GM19452 (cell line): ENCODE measurements at regions not wholly inside any gene's neighbourhood (a gene's known extent, or its start where the extent isn't known, plus 50 kb on each side); places are given as distances from the start of the nearest gene placed in this dataset.
"Not testable (repeated sequence)": the region's sequence is repeated elsewhere in the genome, so short reads cannot be mapped to it uniquely, and the experiment has no call there.

ENCODE experiments used
- ATAC-seq: cut with Tn5 transposase; IDR thresholded peaks from one replicate; pipeline ENCODE4 v1.9.1; 2021; ENCODE audit not compliant: unreplicated experiment

DNA sequence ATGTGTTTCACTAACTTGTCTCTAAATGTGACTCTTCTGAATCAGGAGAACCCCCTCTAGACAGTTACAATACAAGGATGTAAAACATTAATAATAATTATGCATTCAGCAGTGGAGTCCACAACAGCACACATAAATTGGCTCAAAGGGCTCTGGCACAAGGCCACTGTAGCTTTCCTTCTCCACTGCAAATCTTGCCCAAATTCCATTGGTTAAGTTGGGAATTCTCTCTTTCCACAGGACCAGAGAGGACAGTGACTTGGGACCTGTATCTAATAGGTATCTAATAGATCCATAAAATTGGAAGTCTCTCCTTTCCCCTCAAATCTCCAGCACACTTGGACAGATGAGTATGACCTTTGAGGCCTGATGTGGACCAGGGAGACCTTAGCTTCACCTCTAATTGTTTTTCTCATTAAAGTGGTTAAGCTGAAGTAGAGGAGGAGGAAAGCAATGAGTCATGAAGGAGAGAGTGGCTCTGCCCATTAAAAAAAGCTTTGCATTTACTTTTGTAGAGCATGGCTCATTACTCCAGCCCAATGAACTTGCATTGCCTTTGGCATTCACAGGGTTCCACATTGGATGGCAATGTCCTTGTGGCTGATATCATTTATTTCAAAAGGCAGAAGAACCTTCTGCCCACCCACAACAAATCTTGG is 72.3 kb upstream of the SH3RF1 start:
- ATAC-seq, result no peak

DNA sequence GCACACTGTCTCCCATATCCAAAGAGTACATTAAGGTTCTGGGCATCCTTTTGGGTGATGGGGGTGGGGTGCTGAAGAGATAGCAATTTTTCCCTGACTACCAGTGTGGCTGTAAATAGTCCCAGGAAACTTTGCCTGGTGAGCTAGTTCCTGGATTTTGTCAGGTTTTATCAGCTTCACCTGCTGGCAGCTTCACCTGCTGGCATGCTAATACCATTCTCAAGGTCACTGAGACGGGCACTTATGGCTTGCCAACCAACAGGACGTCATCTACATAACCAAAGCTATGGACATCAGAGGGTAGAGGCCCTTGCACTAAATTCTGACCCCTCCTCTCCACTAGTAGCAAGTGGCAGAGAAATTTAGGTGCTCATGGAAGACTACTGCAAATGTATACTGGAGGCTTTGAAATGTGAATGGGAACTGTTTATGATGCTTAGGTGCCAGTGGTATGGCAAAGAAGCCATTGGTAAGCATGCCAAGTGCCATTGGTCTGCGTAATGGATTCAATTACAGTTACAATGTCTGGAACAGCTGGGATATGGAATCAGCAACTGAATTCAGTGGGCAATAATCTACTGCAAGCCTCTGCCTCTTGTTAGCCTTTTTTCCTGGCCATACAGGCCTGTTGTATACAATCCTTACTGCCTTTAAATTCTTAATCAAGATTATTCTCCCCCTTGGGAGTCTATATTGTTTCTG is 71.6 kb upstream of the SH3RF1 start:
- ATAC-seq, result no peak

GRCh38 chr4:169341490-169341889 is 70.7 kb upstream of the SH3RF1 start:
- ATAC-seq, result peak; percentile 62

GRCh38 chr4:169340834-169341233 is 70.1 kb upstream of the SH3RF1 start:
- ATAC-seq, result no peak

DNA sequence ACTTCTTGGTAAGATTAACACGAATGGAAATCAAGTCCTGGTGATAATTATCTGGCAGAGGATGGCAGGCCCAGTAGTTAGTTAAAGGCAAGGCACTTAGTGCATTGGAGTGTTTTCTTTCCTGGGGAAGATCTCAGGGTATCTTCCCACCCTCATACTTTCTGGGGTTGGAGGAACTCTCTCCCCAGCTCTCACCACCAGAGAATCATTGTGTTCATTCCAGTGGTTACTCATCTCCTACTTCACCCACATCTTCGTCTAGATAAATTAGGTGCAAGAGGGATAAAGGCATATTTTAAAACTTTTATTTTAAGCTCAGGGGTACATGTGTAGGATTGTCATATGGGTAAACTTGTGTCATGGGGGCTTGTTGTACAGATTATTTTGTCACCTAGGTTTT is 67.5 kb upstream of the SH3RF1 start:
- no peak for ATAC-seq

DNA sequence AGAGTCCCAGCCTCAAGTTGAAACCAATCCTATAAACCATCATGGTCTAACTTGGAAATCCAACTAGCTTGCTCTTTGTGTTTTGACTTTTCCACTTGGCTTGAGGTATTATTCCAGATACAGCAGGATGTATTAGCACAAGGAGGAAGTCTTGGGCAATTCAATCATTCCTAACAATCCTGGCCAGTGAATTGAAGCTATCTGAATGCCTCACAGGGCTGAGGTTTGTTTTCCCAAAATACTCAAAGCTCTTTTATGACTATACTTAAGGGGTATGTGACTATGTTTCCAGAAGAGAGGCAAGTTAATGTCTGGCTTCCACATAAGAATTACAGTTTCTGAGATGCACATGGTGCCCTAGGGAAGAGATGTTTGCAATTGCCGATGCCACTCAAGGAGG is 66.8 kb upstream of the SH3RF1 start:
- ATAC-seq, result no peak

DNA sequence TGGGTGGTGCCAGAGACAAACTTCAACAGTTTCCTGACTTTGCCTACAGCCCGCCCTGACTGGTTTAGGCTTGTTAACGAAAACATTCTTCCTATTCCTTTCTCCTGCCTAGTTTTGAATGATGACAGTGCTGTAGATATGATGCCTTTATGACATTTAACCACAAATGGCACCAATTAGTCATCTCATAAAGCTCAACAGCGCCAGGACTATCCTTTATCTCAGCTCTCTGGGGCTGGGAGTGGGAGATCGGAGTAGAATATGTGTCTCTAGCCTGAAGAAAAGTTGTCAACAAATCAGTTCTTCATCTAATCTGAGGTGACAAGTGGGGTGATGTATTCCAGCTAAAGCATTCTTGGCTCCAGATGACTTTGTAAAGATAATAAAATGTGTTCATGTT is 64.6 kb upstream of the SH3RF1 start:
- no peak for ATAC-seq

- no peak for ATAC-seq
These were observed 63.6 kb upstream of the SH3RF1 start for GRCh38 chr4:169334335-169334734.

DNA sequence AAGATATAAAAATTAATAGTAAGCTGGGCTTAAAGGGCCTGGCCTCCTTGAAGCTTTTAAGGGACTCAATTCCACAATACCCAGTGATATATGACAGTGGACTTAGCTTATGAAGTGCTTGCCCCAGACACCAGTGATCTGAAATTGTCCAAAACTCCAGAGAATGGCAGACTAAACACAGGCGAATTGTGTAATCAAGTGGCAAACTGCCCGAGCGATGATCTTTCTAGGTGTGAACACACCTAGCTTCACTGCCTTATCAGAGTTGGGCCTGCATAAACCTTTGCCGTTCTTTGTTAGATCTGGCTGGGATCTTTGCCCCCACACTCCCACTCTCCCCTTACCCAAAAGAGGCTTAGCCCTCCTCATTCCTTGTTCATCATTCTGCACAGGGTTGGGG is 62.5 kb upstream of the SH3RF1 start:
- no peak for ATAC-seq

DNA sequence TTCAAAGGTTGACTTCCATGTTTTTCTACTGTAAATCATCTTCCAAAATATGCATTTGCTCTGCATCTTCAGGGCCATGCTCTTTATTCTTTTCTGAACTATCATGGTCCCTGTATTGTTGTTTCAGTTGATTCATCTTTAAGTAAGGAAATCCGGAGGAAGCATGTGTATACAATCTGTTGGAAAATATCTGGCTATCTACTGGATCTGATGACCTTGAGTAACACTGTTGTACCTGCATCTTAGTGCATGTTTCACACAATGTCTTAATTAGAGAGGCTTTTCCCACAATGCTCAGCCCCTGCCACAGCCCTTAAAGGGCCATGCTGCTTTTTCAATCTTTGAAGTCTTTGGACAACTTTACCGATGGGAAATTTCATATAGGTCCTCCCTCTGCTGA is 61.8 kb upstream of the SH3RF1 start:
- no peak for ATAC-seq

GRCh38 chr4:169330811-169331210 is 60.1 kb upstream of the SH3RF1 start:
- no peak for ATAC-seq

- ATAC-seq, result no peak
These were observed 59.3 kb upstream of the SH3RF1 start for GRCh38 chr4:169330095-169330494.

GRCh38 chr4:169327951-169328350 is 57.2 kb upstream of the SH3RF1 start:
- no peak for ATAC-seq

DNA sequence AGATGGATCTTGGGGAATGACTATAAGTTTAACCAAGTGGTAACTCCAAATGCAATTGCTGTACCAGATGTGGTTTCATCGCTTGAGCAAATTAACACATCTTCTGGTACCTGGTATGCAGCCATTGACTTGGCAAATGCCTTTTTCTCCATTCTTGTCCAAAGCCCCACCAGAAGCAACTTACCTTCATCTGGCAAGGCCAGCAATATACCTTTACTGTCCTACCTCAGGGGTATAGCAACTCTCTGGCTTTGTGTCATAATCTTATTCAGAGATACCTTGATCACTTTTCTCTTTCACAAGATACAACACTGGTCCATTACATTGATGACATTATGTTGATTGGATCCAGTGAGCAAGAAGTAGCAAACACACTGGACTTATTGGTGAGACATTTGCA is 53.2 kb upstream of the SH3RF1 start:
- ATAC-seq, result not testable (repeated sequence)

GRCh38 chr4:169322833-169323232 is 52.1 kb upstream of the SH3RF1 start:
- ATAC-seq, result not testable (repeated sequence)
